GM12892 (cell line): ENCODE measurements at regions not wholly inside any gene's neighbourhood (a gene's known extent, or its start where the extent isn't known, plus 50 kb on each side); places are given as distances from the start of the nearest gene placed in this dataset.

Experiments used
- POLR2A ChIP-seq: IDR thresholded peaks from 2 replicates; pipeline ENCODE4 v1.6.1; 2011; ENCODE audit warnings: low read depth, low read length, control low read depth
- POLR2AphosphoS5 ChIP-seq: IDR thresholded peaks from 2 replicates; pipeline ENCODE4 v1.6.1; 2011; ENCODE audit warnings: low read depth, low read length, control low read depth
- TAF1 ChIP-seq: IDR thresholded peaks from 2 replicates; pipeline ENCODE4 v1.6.1; 2011; ENCODE audit warnings: low read depth, mild to moderate bottlenecking, control low read depth, low read length, borderline replicate concordance

- TF ChIP-seq POLR2AphosphoS5 (no peak), POLR2A (no peak), TAF1 (no peak)
Measured at GRCh38 chrX:137747244-137748043, 181.5 kb downstream of the ZIC3 start.
